Glutamatergic neuron (in vitro differentiated cells): ENCODE measurements at regions not wholly inside any gene's neighbourhood (a gene's known extent, or its start where the extent isn't known, plus 50 kb on each side); places are given as distances from the start of the nearest gene placed in this dataset.
"Not testable (repeated sequence)": the region's sequence is repeated elsewhere in the genome, so short reads cannot be mapped to it uniquely, and the experiment has no call there.

Experiments used
- DNase-seq: peaks from one replicate; pipeline ENCODE4 v3.0.0; 2022
- H3K27ac Mint-ChIP-seq: one replicate; pipeline ENCODE4 v1.8.0; 2020; ENCODE audit warnings: mild to moderate bottlenecking, mixed read lengths, inconsistent platforms; ENCODE audit not compliant: unreplicated experiment
- H3K27me3 Mint-ChIP-seq: one replicate; pipeline ENCODE4 v1.8.0; 2020; ENCODE audit warnings: mild to moderate bottlenecking, moderate library complexity, mixed read lengths, inconsistent platforms; ENCODE audit not compliant: unreplicated experiment
- H3K36me3 Mint-ChIP-seq: one replicate; pipeline ENCODE4 v1.8.0; 2020; ENCODE audit warnings: mild to moderate bottlenecking, mixed read lengths, inconsistent platforms; ENCODE audit not compliant: unreplicated experiment
- H3K4me1 Mint-ChIP-seq: one replicate; pipeline ENCODE4 v1.8.0; 2020; ENCODE audit warnings: mild to moderate bottlenecking, low read depth, mixed read lengths, inconsistent platforms; ENCODE audit not compliant: unreplicated experiment
- H3K4me3 Mint-ChIP-seq: one replicate; pipeline ENCODE4 v1.8.0; 2020; ENCODE audit warnings: mild to moderate bottlenecking, mixed read lengths, inconsistent platforms; ENCODE audit not compliant: unreplicated experiment
- H3K9me3 Mint-ChIP-seq: one replicate; pipeline ENCODE4 v1.8.0; 2020; ENCODE audit warnings: mild to moderate bottlenecking, moderate library complexity, mixed read lengths, inconsistent platforms; ENCODE audit not compliant: unreplicated experiment
- TF ChIP-seq, protein P1 (sequence below): fragments of 200-600 bp; sonication (generic); IDR thresholded peaks from one replicate; pipeline ENCODE4 v1.5.0; 2021; ENCODE audit not compliant: partially characterized antibody, unreplicated experiment

DNA sequence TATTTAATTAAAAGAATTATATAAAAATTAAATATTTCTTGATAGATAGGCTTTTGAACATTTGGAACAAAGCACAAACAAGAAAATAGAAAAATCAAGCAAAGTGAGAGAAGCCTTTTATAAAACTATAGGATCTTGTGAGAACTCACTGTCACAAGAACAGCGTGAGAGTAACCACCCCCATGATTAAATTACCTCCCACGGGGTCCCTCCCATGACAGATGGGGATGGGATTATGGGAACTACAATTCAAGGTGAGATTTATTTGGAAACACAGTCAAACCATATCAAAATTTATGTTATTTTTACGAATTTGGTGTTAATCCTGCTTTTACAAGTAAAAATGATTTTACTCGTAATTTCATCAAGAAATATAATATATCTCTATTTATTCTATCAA, 1136.1 kb upstream of the POT1 start:
- Mint-ChIP-seq H3K4me3 (no peak overlapping the region), H3K9me3 (peaks cover 1% of the 10 kb centered on the region), H3K27me3 (no peaks in the 10 kb centered on the region), H3K36me3 (peaks cover 4% of the 10 kb centered on the region), H3K4me1 (peaks cover 18% of the 10 kb centered on the region), H3K27ac (no peak overlapping the region)
- TF ChIP-seq, protein P1, sequence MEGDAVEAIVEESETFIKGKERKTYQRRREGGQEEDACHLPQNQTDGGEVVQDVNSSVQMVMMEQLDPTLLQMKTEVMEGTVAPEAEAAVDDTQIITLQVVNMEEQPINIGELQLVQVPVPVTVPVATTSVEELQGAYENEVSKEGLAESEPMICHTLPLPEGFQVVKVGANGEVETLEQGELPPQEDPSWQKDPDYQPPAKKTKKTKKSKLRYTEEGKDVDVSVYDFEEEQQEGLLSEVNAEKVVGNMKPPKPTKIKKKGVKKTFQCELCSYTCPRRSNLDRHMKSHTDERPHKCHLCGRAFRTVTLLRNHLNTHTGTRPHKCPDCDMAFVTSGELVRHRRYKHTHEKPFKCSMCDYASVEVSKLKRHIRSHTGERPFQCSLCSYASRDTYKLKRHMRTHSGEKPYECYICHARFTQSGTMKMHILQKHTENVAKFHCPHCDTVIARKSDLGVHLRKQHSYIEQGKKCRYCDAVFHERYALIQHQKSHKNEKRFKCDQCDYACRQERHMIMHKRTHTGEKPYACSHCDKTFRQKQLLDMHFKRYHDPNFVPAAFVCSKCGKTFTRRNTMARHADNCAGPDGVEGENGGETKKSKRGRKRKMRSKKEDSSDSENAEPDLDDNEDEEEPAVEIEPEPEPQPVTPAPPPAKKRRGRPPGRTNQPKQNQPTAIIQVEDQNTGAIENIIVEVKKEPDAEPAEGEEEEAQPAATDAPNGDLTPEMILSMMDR: no peak
- DNase-seq: peak; percentile 32

DNA sequence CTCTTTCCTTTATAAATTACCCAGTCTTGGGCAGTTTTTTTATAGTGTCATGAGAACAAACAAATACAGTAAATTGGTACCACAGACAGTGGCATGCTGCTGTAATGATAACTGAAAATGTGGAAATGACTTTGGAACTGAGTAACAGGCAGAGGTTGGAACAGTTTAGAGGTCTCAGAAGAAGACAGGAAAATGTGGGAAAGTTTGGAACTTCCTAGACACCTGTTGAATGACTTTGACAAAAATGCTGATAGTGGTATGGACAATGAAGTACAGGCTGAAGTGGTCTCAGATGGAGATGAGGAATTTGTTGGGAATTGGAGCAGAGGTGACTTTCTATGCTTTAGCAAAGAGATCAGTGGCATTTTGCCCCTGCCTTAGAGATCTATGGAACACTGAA, 1128.4 kb upstream of the POT1 start:
- Mint-ChIP-seq H3K4me1 (no peaks in the 10 kb centered on the region), H3K27ac (peak overlapping the region; percentile 12), H3K36me3 (peaks cover 19% of the 10 kb centered on the region), H3K4me3 (no peak overlapping the region), H3K9me3 (peaks cover 2% of the 10 kb centered on the region), H3K27me3 (no peaks in the 10 kb centered on the region)
- TF ChIP-seq, protein P1: no peak
- no peak for DNase-seq

DNA sequence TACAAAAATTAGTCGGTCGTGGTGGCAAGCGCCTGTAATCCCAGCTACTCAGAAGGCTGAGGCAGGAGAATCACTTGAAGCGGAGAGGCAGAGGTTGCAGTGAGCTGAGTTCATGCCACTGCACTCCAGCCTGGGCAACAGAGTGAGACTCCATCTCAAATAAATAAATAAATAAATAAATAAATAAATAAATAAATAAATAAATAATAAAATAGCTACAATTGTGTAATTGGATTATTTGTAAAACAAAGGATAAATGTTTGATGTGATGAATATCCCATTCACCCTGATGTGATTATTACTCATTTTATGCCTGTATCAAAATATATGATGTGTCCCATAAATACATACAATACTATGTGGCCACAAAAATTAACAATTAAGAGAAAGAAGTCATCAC, 1127.0 kb upstream of the POT1 start:
- DNase-seq, H3K27me3 Mint-ChIP-seq, H3K4me3 Mint-ChIP-seq, H3K9me3 Mint-ChIP-seq, H3K4me1 Mint-ChIP-seq, H3K27ac Mint-ChIP-seq: not testable (repeated sequence)
- H3K36me3 Mint-ChIP-seq: peaks cover 15% of the 10 kb centered on the region

GRCh38 chr7:126052229-126052628, 1122.6 kb upstream of the POT1 start:
- H3K4me3 Mint-ChIP-seq: no peak overlapping the region
- TF ChIP-seq, protein P1: no peak
- no peak overlapping the region for H3K27ac Mint-ChIP-seq
- H3K4me1 Mint-ChIP-seq: no peaks in the 10 kb centered on the region
- no peak for DNase-seq
- no peaks in the 10 kb centered on the region for H3K27me3 Mint-ChIP-seq
- H3K9me3 Mint-ChIP-seq: no peaks in the 10 kb centered on the region
- H3K36me3 Mint-ChIP-seq: no peaks in the 10 kb centered on the region

GRCh38 chr7:126044662-126045061, 1115.0 kb upstream of the POT1 start:
- TF ChIP-seq, protein P1: no peak
- Mint-ChIP-seq H3K27me3 (peaks cover 1% of the 10 kb centered on the region), H3K36me3 (no peaks in the 10 kb centered on the region), H3K4me1 (no peaks in the 10 kb centered on the region), H3K4me3 (no peak overlapping the region), H3K27ac (no peak overlapping the region), H3K9me3 (peaks cover 2% of the 10 kb centered on the region)
- no peak for DNase-seq

DNA sequence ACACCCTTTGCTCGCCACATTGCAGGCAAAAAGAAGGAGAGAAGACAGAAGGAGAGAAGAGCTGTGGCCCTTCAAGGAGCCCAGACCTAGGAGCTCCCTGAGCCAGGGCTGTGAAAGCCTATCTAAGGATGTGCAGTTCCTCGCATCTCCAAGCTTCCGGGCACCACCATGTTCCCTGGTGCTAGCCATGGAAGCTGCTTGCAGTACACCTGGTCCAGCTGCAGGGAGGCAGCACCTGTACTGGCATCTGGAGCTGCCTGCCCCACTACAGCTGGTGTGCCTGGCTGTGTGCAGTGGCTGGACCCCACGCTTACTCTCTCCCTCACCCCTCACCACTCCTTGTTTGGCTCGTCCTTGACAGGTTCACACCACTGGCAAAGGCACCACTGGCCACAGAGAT, 1111.8 kb upstream of the POT1 start:
- TF ChIP-seq, protein P1: no peak
- DNase-seq: no peak
- no peaks in the 10 kb centered on the region for H3K4me1 Mint-ChIP-seq
- H3K27ac Mint-ChIP-seq: no peak overlapping the region
- no peaks in the 10 kb centered on the region for H3K36me3 Mint-ChIP-seq
- H3K4me3 Mint-ChIP-seq: no peak overlapping the region
- H3K27me3 Mint-ChIP-seq: peaks cover 1% of the 10 kb centered on the region
- H3K9me3 Mint-ChIP-seq: peaks cover 2% of the 10 kb centered on the region
